Ovary (tissue), 7 donors: ENCODE measurements at regions not wholly inside any gene's neighbourhood (a gene's known extent, or its start where the extent isn't known, plus 50 kb on each side); places are given as distances from the start of the nearest gene placed in this dataset.

ENCODE experiments used
- DNase-seq, 5 donors: peaks; one replicate each; pipeline ENCODE4 v3.0.0-alpha.2; 2019 to 2020
- H3K27ac ChIP-seq, 2 donors: fragments of 200-600 bp; one replicate each; pipeline versions ENCODE4 v1.5.1 to v1.8.0; 2019 to 2022
- H3K27me3 ChIP-seq: fragments of 200-600 bp; one replicate; pipeline ENCODE4 v1.8.0; 2022
- H3K36me3 ChIP-seq: fragments of 200-600 bp; sonication (generic); one replicate; pipeline ENCODE4 v1.5.1; 2019
- H3K4me1 ChIP-seq: one replicate; pipeline ENCODE4 v1.8.1; 2013; ENCODE audit warnings: mild to moderate bottlenecking, moderate library complexity; ENCODE audit not compliant: insufficient read depth
- H3K4me3 ChIP-seq: fragments of 200-600 bp; sonication (generic); one replicate; pipeline ENCODE4 v1.5.1; 2017
- H3K9me3 ChIP-seq, 2 donors: fragments of 200-600 bp in 1 of 2; sonication (generic) in 1 of 2; one replicate each; pipeline versions ENCODE4 v1.5.1 to v1.8.1; 2013 to 2019; ENCODE audit warnings: mild to moderate bottlenecking in 1 of 2, moderate library complexity in 1 of 2
- CTCF ChIP-seq, 3 donors: fragments of 450-650 bp in 2 of 3; fragments of 200-600 bp in 1 of 3; IDR thresholded peaks; one replicate each; pipeline versions ENCODE4 v1.5.1 to v1.8.0; 2016 to 2022; ENCODE audit warnings: antibody characterized with exemption in 3 of 3, mild to moderate bottlenecking in 1 of 3
- EP300 ChIP-seq: sonication (generic); formaldehyde crosslinking; IDR thresholded peaks from one replicate; pipeline ENCODE4 v1.6.1; 2017; ENCODE audit warnings: antibody characterized with exemption
- POLR2A ChIP-seq: fragments of 450-650 bp; IDR thresholded peaks from one replicate; pipeline ENCODE4 v1.6.1; 2017; ENCODE audit warnings: antibody characterized with exemption, mild to moderate bottlenecking, moderate library complexity
- WGBS, 3 donors: extraction: QIAGEN DNeasy Blood & Tissue Kit in 1 of 3; methylation state at CpG; one replicate each; pipeline versions ENCODE4 v1.1.5 to v1.1.7; 2013 to 2017; 5-methylcytosine and 5-hydroxymethylcytosine counted together
- intact Hi-C, 4 donors: fragments of 100-400 bp; cut with DNase I; formaldehyde crosslinking; loops; one replicate each; pipeline versions ENCODE4 v1.11.0 to v1.15.1; 2022 to 2023
- donor health status: DM: no; HTN: no; CAD: no; lungs with moderate emphysema.
- donor health status: DM: no; HTN: no; CAD: no.
- donor health status: Bipolar disorder and iron deficiency.
- donor health status: DM: no; HTN: no; CAD: no.
- donor health status: DM: yes; HTN: yes; CAD: no.

- Histone ChIP-seq H3K9me3 (no peaks in the 10 kb centered on the region), H3K27me3 (no peaks in the 10 kb centered on the region), H3K4me3 (no peak overlapping the region), H3K4me1 (no peaks in the 10 kb centered on the region), H3K36me3 (no peaks in the 10 kb centered on the region), H3K27ac (no peak overlapping the region)
- TF ChIP-seq EP300: no peak
- no peak for TF ChIP-seq POLR2A
- no peak for TF ChIP-seq CTCF (IDR thresholded peaks at IDR 0.05)
- intact Hi-C loops: no loop called here
- DNase-seq: no peak
- WGBS, 3 donors: 96 to 97% (median 97%) methylated on average over 1 of the region's 1 CpG
Measured at GRCh38 chr2:16194096-16194390, 253.7 kb downstream of the MYCN start.

GRCh38 chr2:16192416-16193216, 252.3 kb downstream of the MYCN start:
- no peak for DNase-seq
- intact Hi-C loops: no loop called here
- no peaks in the 10 kb centered on the region for H3K9me3 ChIP-seq
- H3K27me3 ChIP-seq: no peaks in the 10 kb centered on the region
- H3K36me3 ChIP-seq: no peaks in the 10 kb centered on the region
- TF ChIP-seq EP300 (no peak), POLR2A (no peak), CTCF (IDR thresholded peaks at IDR 0.05) (no peak)
- no peaks in the 10 kb centered on the region for H3K4me1 ChIP-seq
- H3K27ac ChIP-seq: no peak overlapping the region
- WGBS, 3 donors: 81 to 85% (median 84%) methylated on average over 10 of the region's 10 CpGs
- H3K4me3 ChIP-seq: no peak overlapping the region

GRCh38 chr2:16191431-16192200, 251.3 kb downstream of the MYCN start:
- TF ChIP-seq CTCF (IDR thresholded peaks at IDR 0.05) (no peak), EP300 (no peak), POLR2A (no peak)
- H3K9me3 ChIP-seq: no peaks in the 10 kb centered on the region
- no peaks in the 10 kb centered on the region for H3K4me1 ChIP-seq
- no peak overlapping the region for H3K4me3 ChIP-seq
- H3K27ac ChIP-seq: no peak overlapping the region
- intact Hi-C loops: no loop called here
- H3K27me3 ChIP-seq: no peaks in the 10 kb centered on the region
- DNase-seq: no peak
- no peaks in the 10 kb centered on the region for H3K36me3 ChIP-seq
- 92 to 95% (median 94%) methylated on average over 10 of the region's 10 CpGs for WGBS, 3 donors

- no peaks in the 10 kb centered on the region for H3K4me1 ChIP-seq
- no peak overlapping the region for H3K27ac ChIP-seq
- no peak for DNase-seq
- H3K9me3 ChIP-seq: no peaks in the 10 kb centered on the region
- no peak overlapping the region for H3K4me3 ChIP-seq
- intact Hi-C loops: no loop called here
- 75 to 85% (median 78%) methylated on average over 8 of the region's 8 CpGs for WGBS, 3 donors
- no peaks in the 10 kb centered on the region for H3K27me3 ChIP-seq
- no peaks in the 10 kb centered on the region for H3K36me3 ChIP-seq
- no peak for TF ChIP-seq CTCF (IDR thresholded peaks at IDR 0.05)
- TF ChIP-seq POLR2A: no peak
- no peak for TF ChIP-seq EP300
Measured at GRCh38 chr2:16190446-16191270, 250.3 kb downstream of the MYCN start.
